ENCODE measurements at regions not wholly inside any gene's neighbourhood (a gene's known extent, or its start where the extent isn't known, plus 50 kb on each side); places are given as distances from the start of the nearest gene placed in this dataset.

GRCh38 chr1:228851193-228851592, 115.9 kb downstream of the RHOU start:
- Histone ChIP-seq H3K27ac (ENCODE audit: low read depth in 1 of 2, low read length in 2 of 2) (no peak overlapping the region), H3K9me3 (ENCODE audit: control insufficient read depth in 4 of 4, low read length in 3 of 4) (no peaks in the 10 kb centered on the region), H3K4me1 (ENCODE audit: control insufficient read depth in 4 of 4, insufficient read depth in 4 of 4, low read length in 3 of 4) (peaks cover 3 to 10% (median 6%) of the 10 kb centered on the region in 4 donors), H3K36me3 (ENCODE audit: control insufficient read depth in 4 of 4, insufficient read depth in 3 of 4, low read depth in 1 of 4, low read length in 3 of 4) (no peaks in the 10 kb centered on the region), H3K27me3 (ENCODE audit: control insufficient read depth in 4 of 4, insufficient read depth in 4 of 4, low read length in 3 of 4) (no peaks in the 10 kb centered on the region), H3K9ac (ENCODE audit: low read depth in 1 of 2, low read length in 2 of 2) (no peak overlapping the region), H3K4me3 (ENCODE audit: low read depth in 1 of 3, low read length in 3 of 3) (no peak overlapping the region)
- 96% methylated on average over 5 of the region's 5 CpGs for WGBS
- TF ChIP-seq ZBTB33 (IDR thresholded peaks at IDR 0.05) (no peak), EGR1 (IDR thresholded peaks at IDR 0.05; ENCODE audit: low read depth in 2 of 2) (no peak)
- DNase-seq (ENCODE audit: low spot score) = no peak

DNA sequence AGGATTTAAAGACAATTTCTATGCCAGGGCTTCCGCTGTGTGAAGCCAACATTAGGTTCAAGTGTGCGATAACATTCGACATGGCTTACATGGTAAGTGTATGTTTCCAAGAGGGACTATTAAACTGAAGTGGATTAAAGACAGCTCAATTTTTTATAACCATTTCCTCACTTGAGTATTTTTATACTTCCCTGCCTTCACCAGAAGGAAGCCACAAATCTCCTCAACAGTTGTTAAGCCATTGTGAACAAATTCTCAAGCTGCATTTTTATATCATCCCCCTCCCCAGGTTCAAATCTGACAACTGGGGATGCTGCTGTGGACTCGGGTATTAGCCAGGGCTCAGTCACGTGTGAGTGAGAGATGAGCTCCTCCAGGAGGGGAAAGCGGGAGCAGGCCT, 116.3 kb downstream of the RHOU start:
- H3K9ac ChIP-seq (ENCODE audit: low read depth in 1 of 2, low read length in 2 of 2) = no peak overlapping the region
- no peak for TF ChIP-seq SP1 (IDR thresholded peaks at IDR 0.05)
- 92% methylated on average over 6 of the region's 6 CpGs for WGBS
- no peak for DNase-seq (ENCODE audit: low spot score)
- H3K4me1 ChIP-seq (ENCODE audit: control insufficient read depth in 4 of 4, insufficient read depth in 4 of 4, low read length in 3 of 4) = peaks cover 3 to 10% (median 6%) of the 10 kb centered on the region in 4 donors
- H3K36me3 ChIP-seq (ENCODE audit: control insufficient read depth in 4 of 4, insufficient read depth in 3 of 4, low read depth in 1 of 4, low read length in 3 of 4) = no peaks in the 10 kb centered on the region
- H3K4me3 ChIP-seq (ENCODE audit: low read depth in 1 of 3, low read length in 3 of 3) = no peak overlapping the region
- H3K27ac ChIP-seq (ENCODE audit: low read depth in 1 of 2, low read length in 2 of 2) = no peak overlapping the region
- no peaks in the 10 kb centered on the region for H3K27me3 ChIP-seq (ENCODE audit: control insufficient read depth in 4 of 4, insufficient read depth in 4 of 4, low read length in 3 of 4)
- no peaks in the 10 kb centered on the region for H3K9me3 ChIP-seq (ENCODE audit: control insufficient read depth in 4 of 4, low read length in 3 of 4)

DNA sequence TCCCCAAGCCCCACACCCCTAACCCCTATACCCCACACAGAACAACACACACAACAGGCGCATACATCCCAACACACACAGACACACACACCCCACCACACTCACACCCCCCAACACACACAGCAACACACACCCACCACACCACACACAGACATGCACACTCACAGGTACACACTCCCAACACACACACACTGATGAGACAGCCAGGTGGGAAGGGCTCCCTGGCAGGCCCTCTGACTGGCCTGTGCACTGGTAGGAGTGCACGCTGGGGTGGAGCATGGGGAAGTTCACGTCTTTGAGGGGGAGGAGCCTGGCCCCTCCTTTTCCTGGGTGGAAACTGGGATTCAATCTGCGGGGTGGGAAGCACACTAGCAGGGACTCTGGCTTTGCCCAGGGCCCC, 116.7 kb downstream of the RHOU start:
- Histone ChIP-seq H3K4me1 (ENCODE audit: control insufficient read depth in 4 of 4, insufficient read depth in 4 of 4, low read length in 3 of 4) (peaks cover 3 to 10% (median 6%) of the 10 kb centered on the region in 4 donors), H3K36me3 (ENCODE audit: control insufficient read depth in 4 of 4, insufficient read depth in 3 of 4, low read depth in 1 of 4, low read length in 3 of 4) (no peaks in the 10 kb centered on the region), H3K27ac (ENCODE audit: low read depth in 1 of 2, low read length in 2 of 2) (no peak overlapping the region), H3K4me3 (ENCODE audit: low read depth in 1 of 3, low read length in 3 of 3) (no peak overlapping the region), H3K27me3 (ENCODE audit: control insufficient read depth in 4 of 4, insufficient read depth in 4 of 4, low read length in 3 of 4) (no peaks in the 10 kb centered on the region), H3K9me3 (ENCODE audit: control insufficient read depth in 4 of 4, low read length in 3 of 4) (no peaks in the 10 kb centered on the region), H3K9ac (ENCODE audit: low read depth in 1 of 2, low read length in 2 of 2) (no peak overlapping the region)
- WGBS = 71% methylated on average over 4 of the region's 4 CpGs
- TF ChIP-seq, protein P1, sequence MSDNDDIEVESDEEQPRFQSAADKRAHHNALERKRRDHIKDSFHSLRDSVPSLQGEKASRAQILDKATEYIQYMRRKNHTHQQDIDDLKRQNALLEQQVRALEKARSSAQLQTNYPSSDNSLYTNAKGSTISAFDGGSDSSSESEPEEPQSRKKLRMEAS (IDR thresholded peaks at IDR 0.05) = no peak
- no peak for DNase-seq (ENCODE audit: low spot score)

DNA sequence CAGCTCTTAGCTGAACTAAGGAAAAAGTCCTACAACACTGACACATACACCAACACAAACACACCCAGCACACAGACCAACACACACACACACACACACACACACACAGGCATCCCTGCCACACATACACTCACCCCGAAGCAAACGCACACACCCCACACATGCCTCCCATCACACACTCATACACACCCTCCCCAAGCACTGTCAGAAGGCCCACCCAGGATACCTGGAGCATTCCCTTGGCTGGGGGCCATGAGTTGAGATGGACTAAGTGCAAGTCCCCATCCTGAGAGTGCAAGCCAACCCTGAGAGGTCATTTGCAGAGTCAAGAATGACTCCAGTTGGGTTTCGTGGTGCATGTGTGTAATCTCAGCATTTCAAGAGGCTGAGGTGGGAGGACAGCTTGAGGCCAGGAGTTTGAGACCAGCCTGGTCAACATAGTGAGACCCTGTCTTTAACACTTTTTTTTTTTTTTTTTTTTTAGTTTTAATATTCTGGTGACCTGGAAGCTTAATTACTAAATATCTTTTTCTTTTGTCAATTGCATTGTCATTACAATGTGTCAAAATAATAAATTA, 117.3 kb downstream of the RHOU start:
- Histone ChIP-seq H3K36me3 (ENCODE audit: control insufficient read depth in 4 of 4, insufficient read depth in 3 of 4, low read depth in 1 of 4, low read length in 3 of 4) (no peaks in the 10 kb centered on the region), H3K4me3 (ENCODE audit: low read depth in 1 of 3, low read length in 3 of 3) (no peak overlapping the region), H3K27ac (ENCODE audit: low read depth in 1 of 2, low read length in 2 of 2) (no peak overlapping the region), H3K9ac (ENCODE audit: low read depth in 1 of 2, low read length in 2 of 2) (no peak overlapping the region), H3K4me1 (ENCODE audit: control insufficient read depth in 4 of 4, insufficient read depth in 4 of 4, low read length in 3 of 4) (peaks cover 3 to 12% (median 6%) of the 10 kb centered on the region in 4 donors), H3K27me3 (ENCODE audit: control insufficient read depth in 4 of 4, insufficient read depth in 4 of 4, low read length in 3 of 4) (no peaks in the 10 kb centered on the region), H3K9me3 (ENCODE audit: control insufficient read depth in 4 of 4, low read length in 3 of 4) (no peaks in the 10 kb centered on the region)
- DNase-seq (ENCODE audit: low spot score) = no peak
- 98% methylated on average over 3 of the region's 3 CpGs for WGBS
- no peak for TF ChIP-seq EGR1 (IDR thresholded peaks at IDR 0.05; ENCODE audit: low read depth in 2 of 2)
- no peak for TF ChIP-seq REST (IDR thresholded peaks at IDR 0.05)
- TF ChIP-seq FOXA1 (IDR thresholded peaks at IDR 0.05) = no peak

All from liver (tissue), 7 donors.